Coronary artery (tissue), 2 donors: ENCODE measurements at regions not wholly inside any gene's neighbourhood (a gene's known extent, or its start where the extent isn't known, plus 50 kb on each side); places are given as distances from the start of the nearest gene placed in this dataset.
A peak's percentile ranks its signal among the peaks of the same experiment; 100 is the strongest.
"Not testable (repeated sequence)": the region's sequence is repeated elsewhere in the genome, so short reads cannot be mapped to it uniquely, and the experiment has no call there.

Experiments
- DNase-seq: peaks from one replicate; pipeline ENCODE4 v3.0.0-alpha.2; 2017; ENCODE audit warnings: low spot score
- H3K27ac ChIP-seq, 2 donors: fragments of 200-600 bp; sonication (generic); one replicate each; pipeline ENCODE4 v1.5.1; 2016 to 2019
- H3K4me3 ChIP-seq: fragments of 200-600 bp; sonication (generic); 2 replicates; pipeline ENCODE4 v1.5.1; 2016; ENCODE audit warnings: mild to moderate bottlenecking, moderate library complexity

GRCh38 chr1:120243867-120244266 lies 67.5 kb upstream of the SEC22B start:
- not testable (repeated sequence) for H3K4me3 ChIP-seq, DNase-seq, H3K27ac ChIP-seq

DNA sequence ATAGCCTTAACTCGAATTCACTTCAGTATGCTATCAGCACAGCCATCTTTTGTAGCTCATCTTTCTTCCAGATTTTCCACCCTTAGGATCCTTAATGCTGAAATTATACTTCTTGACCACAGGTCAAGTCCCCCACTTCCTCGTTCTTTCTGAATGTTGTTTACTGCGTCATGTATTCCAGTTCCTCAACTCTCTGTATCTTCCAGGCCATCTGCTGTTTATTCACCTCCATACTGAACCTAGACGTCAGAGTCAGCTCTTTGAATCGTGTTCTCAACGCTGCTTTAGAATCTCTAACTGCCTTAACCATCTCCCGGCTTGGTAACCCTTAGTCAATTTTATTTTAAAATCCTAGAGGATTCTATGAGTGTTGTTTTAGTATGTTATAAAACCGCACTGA lies 66.3 kb upstream of the SEC22B start:
- H3K4me3 ChIP-seq, DNase-seq, H3K27ac ChIP-seq: not testable (repeated sequence)

- not testable (repeated sequence) for H3K4me3 ChIP-seq, H3K27ac ChIP-seq, DNase-seq
Measured at GRCh38 chr1:120241868-120242267, 65.5 kb upstream of the SEC22B start.

GRCh38 chr1:120240181-120240580 lies 63.9 kb upstream of the SEC22B start:
- H3K27ac ChIP-seq, DNase-seq, H3K4me3 ChIP-seq: not testable (repeated sequence)

DNA sequence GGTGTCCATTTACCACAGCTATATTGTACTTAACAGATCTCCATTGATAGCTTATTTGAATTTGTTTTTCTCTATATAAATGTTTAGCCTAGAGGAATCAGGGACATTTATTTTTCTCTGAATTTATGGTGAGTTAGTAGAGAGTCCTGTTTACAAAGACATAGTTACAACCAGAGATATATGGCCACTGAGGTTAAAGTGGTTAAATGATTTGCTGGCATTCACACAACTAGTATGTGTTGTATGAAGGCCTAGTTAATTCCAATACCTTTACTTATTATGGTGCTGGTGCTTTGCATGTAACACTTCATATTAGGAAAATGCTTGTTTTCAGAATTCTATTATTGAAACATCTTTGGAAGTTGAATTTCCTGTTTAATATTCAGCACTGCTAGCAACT lies 63.0 kb upstream of the SEC22B start:
- not testable (repeated sequence) for H3K27ac ChIP-seq, H3K4me3 ChIP-seq, DNase-seq

GRCh38 chr1:120238867-120239266 lies 62.5 kb upstream of the SEC22B start:
- not testable (repeated sequence) for H3K4me3 ChIP-seq, H3K27ac ChIP-seq, DNase-seq

DNA sequence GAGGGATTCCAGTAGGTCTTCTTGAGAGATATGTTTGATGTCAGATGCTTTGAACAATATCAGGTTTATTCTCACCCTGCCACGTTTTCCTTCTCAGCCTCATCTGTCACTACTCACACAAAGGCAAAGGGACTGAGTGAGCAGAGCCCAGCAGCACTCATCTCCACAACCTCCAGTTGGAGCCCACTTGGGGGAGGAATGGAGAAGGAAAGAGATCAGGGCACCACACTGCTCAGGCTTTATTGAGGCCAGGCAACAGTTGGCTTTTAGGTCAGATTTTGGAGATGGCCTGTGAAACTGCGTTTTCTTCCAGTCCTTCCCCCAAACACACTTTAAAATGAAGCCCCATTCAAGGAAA lies 57.3 kb upstream of the SEC22B start:
- not testable (repeated sequence) for DNase-seq, H3K4me3 ChIP-seq, H3K27ac ChIP-seq

DNA sequence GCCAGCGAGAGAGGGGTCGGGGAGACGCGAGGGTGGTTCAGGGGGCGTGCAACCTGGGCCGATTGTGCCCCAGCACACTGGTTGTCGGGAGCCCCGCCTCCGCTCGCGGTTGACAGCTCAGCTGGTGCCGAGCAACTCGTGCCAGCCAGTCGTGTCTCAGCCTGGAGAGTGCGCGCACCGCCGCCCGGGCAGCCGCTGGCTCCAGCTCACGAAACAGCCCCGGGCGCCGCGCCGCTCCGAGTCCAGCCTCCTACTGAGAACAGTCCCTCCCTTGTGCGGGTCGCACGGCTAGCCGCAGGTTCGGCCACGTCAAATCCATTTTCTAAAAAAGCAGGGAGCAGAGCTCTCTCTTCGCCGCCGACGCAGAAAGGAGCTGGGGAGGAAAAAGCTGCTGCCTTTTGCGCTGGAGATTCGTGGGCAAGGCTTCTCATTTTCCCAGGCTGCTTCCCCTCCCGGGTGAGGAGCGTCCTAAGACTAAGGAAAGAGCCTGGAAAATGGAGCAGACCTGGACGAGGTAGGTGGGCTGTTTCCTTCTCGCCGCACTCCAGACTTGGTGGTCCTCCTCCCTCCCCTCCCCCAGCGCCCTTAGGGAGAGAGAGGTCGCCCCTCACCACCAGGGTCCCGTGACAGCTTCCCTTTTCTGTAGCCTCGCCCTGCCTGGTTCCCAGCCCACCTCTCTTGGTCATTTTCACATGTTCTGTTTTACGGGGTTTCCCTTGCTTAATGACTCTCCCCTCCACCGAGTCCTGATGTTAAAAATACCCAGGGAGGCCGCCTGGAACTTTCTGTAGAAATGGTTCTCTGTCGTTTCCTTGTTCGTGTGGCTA lies 56.7 kb upstream of the SEC22B start:
- Histone ChIP-seq H3K27ac (peak overlapping the region in 1 of 2 donors; percentile 77), H3K4me3 (peak overlapping the region; percentile 64)

GRCh38 chr1:120229835-120230234 lies 53.5 kb upstream of the SEC22B start:
- DNase-seq, H3K4me3 ChIP-seq, H3K27ac ChIP-seq: not testable (repeated sequence)

More for the DNA sequence above, 56.7 kb upstream of the SEC22B start:
- DNase-seq, result not testable (repeated sequence)
